ENCODE measurements at regions not wholly inside any gene's neighbourhood (a gene's known extent, or its start where the extent isn't known, plus 50 kb on each side); places are given as distances from the start of the nearest gene placed in this dataset.

GRCh38 chr2:22450831-22451230 lies 934.1 kb upstream of the KLHL29 start (continued):
- TF ChIP-seq ZNF425 (CRISPR knock-in tag; conservative IDR thresholded peaks at IDR 0.05) (no peak), AR (CRISPR knock-in tag; IDR thresholded peaks at IDR 0.05) (no peak), HMGXB4 (CRISPR knock-in tag; IDR thresholded peaks at IDR 0.05) (no peak), ARID4B (CRISPR knock-in tag; IDR thresholded peaks at IDR 0.05; ENCODE audit: borderline replicate concordance) (no peak), SMAD4 (CRISPR knock-in tag; IDR thresholded peaks at IDR 0.05) (no peak), ZNF232 (CRISPR knock-in tag; IDR thresholded peaks at IDR 0.05) (no peak)

GRCh38 chr2:22454826-22455485 lies 930.0 kb upstream of the KLHL29 start:
- Mint-ChIP-seq H3K27ac (no peak overlapping the region), H3K27me3 (ENCODE audit: low read depth) (no peaks in the 10 kb centered on the region), H3K9me3 (peaks cover 3% of the 10 kb centered on the region; the same call in 1 of the 2 replicates), H3K36me3 (no peaks in the 10 kb centered on the region), H3K4me3 (no peak overlapping the region), H3K4me1 (no peaks in the 10 kb centered on the region)
- TF ChIP-seq CREB1 (CRISPR knock-in tag; IDR thresholded peaks at IDR 0.05) (no peak), ATF6 (CRISPR knock-in tag; IDR thresholded peaks at IDR 0.05) (no peak), NFE2L1 (CRISPR knock-in tag; IDR thresholded peaks at IDR 0.05) (no peak), ATF3 (CRISPR knock-in tag; conservative IDR thresholded peaks at IDR 0.05) (no peak), ZNF396 (CRISPR knock-in tag; IDR thresholded peaks at IDR 0.05; ENCODE audit: borderline replicate concordance) (no peak), JAZF1 (CRISPR knock-in tag; IDR thresholded peaks at IDR 0.05) (no peak), AR (CRISPR knock-in tag; IDR thresholded peaks at IDR 0.05) (no peak)
- POLR2A ChIA-PET, result no interaction called here
- CTCF ChIA-PET, result no interaction called here
- ATAC-seq (no peak), DNase-seq (ENCODE audit: low spot score) (no peak)

Data from WTC11 (cell line).